Renal pelvis (tissue), 1 donor: ENCODE measurements at regions not wholly inside any gene's neighbourhood (a gene's known extent, or its start where the extent isn't known, plus 50 kb on each side); places are given as distances from the start of the nearest gene placed in this dataset.
"Not testable (repeated sequence)": the region's sequence is repeated elsewhere in the genome, so short reads cannot be mapped to it uniquely, and the experiment has no call there.

Experiments
- DNase-seq: peaks from one replicate; pipeline ENCODE4 v3.0.0-alpha.2; 2013

- DNase-seq = no peak
Observed at GRCh38 chr5:67771221-67771620, 444.3 kb upstream of the PIK3R1 start.

GRCh38 chr5:67770431-67771025 is 445.0 kb upstream of the PIK3R1 start:
- no peak for DNase-seq

GRCh38 chr5:67765697-67766096 is 449.9 kb upstream of the PIK3R1 start:
- no peak for DNase-seq

- not testable (repeated sequence) for DNase-seq
Observed at GRCh38 chr5:67757771-67758170, 457.8 kb upstream of the PIK3R1 start.

GRCh38 chr5:67752357-67752708 is 463.2 kb upstream of the PIK3R1 start:
- no peak for DNase-seq

- no peak for DNase-seq
Observed at GRCh38 chr5:67748165-67748690, 467.3 kb upstream of the PIK3R1 start.

- no peak for DNase-seq
Observed at GRCh38 chr5:67747096-67747495, 468.5 kb upstream of the PIK3R1 start.

GRCh38 chr5:67746608-67747007 is 468.9 kb upstream of the PIK3R1 start:
- not testable (repeated sequence) for DNase-seq

- no peak for DNase-seq
Observed at GRCh38 chr5:67746103-67746502, 469.5 kb upstream of the PIK3R1 start.

- no peak for DNase-seq
Observed at GRCh38 chr5:67732921-67733320, 482.6 kb upstream of the PIK3R1 start.

- no peak for DNase-seq
Observed at GRCh38 chr5:67732471-67732870, 483.1 kb upstream of the PIK3R1 start.

GRCh38 chr5:67731886-67732285 is 483.7 kb upstream of the PIK3R1 start:
- no peak for DNase-seq

- no peak for DNase-seq
Observed at GRCh38 chr5:67730917-67731474, 484.6 kb upstream of the PIK3R1 start.

GRCh38 chr5:67728326-67728890 is 487.1 kb upstream of the PIK3R1 start:
- DNase-seq = no peak

GRCh38 chr5:67725604-67726003 is 490.0 kb upstream of the PIK3R1 start:
- DNase-seq = peak; percentile 36

- DNase-seq = no peak
Observed at GRCh38 chr5:67724412-67725135, 491.0 kb upstream of the PIK3R1 start.

GRCh38 chr5:67723873-67724272 is 491.7 kb upstream of the PIK3R1 start:
- DNase-seq = no peak

- not testable (repeated sequence) for DNase-seq
Observed at GRCh38 chr5:67722582-67722981, 493.0 kb upstream of the PIK3R1 start.

GRCh38 chr5:67720162-67720772 is 495.3 kb upstream of the PIK3R1 start:
- DNase-seq = no peak

- DNase-seq = no peak
Observed at GRCh38 chr5:67702008-67702407, 505.4 kb upstream of the CD180 start.

GRCh38 chr5:67699560-67699959 is 503.0 kb upstream of the CD180 start:
- DNase-seq = no peak

- no peak for DNase-seq
Observed at GRCh38 chr5:67696446-67696845, 499.8 kb upstream of the CD180 start.

GRCh38 chr5:67695369-67695768 is 498.8 kb upstream of the CD180 start:
- no peak for DNase-seq
